IMR-90 (cell line): ENCODE measurements at regions not wholly inside any gene's neighbourhood (a gene's known extent, or its start where the extent isn't known, plus 50 kb on each side); places are given as distances from the start of the nearest gene placed in this dataset.
A peak's percentile ranks its signal among the peaks of the same experiment; 100 is the strongest.

Source experiments
- ATAC-seq: fragments of 200-7000 bp; cut with Tn5 transposase; 2 replicates; pipeline ENCODE4 v1.9.1; 2020; ENCODE audit warnings: low read depth, mild to moderate bottlenecking, moderate library complexity
- BruUV-seq: library from RNA; stranded (reverse); fragments of 400-500 nt; replicated peaks from 2 replicates; lab custom pipeline; 2021; lab: Mats Ljungman, UMichigan
- CTCF ChIA-PET: fragments of 300-600 bp; formaldehyde crosslinking; extraction: SDS; loops from one replicate; lab custom pipeline; 2021; ENCODE audit warnings: antibody characterized with exemption; lab: Yijun Ruan, JAX
- POLR2A ChIA-PET: fragments of 300-600 bp; sonication (Branson Sonifier 250); formaldehyde crosslinking; loops from one replicate; lab custom pipeline; 2022; ENCODE audit warnings: antibody characterized with exemption; ENCODE audit not compliant: unreplicated experiment; lab: Charles Lee
- DNase-seq: peaks from one replicate; pipeline ENCODE4 v3.0.0; 2013
- H2AFZ ChIP-seq: replicated peaks from 2 replicates; pipeline ENCODE3; 2013; ENCODE audit warnings: low read length, mild to moderate bottlenecking; ENCODE audit not compliant: poor library complexity
- H2AK5ac ChIP-seq: 2 replicates; pipeline ENCODE4 v1.6.1; 2013; ENCODE audit warnings: low read depth, low read length, inconsistent platforms
- H2AK9ac ChIP-seq: replicated peaks from 2 replicates; pipeline ENCODE3; 2013; ENCODE audit warnings: mild to moderate bottlenecking, low read depth, low read length, moderate library complexity; ENCODE audit not compliant: poor library complexity
- H2BK120ac ChIP-seq: 2 replicates; pipeline ENCODE4 v1.6.1; 2013; ENCODE audit warnings: low read depth, low read length, inconsistent platforms
- H2BK15ac ChIP-seq: 3 replicates; pipeline ENCODE4 v1.6.1; 2013; ENCODE audit warnings: low read depth, low read length, inconsistent platforms
- H2BK20ac ChIP-seq: 2 replicates; pipeline ENCODE4 v1.6.1; 2013; ENCODE audit warnings: low read depth, mild to moderate bottlenecking, inconsistent platforms, low read length, moderate library complexity
- H2BK5ac ChIP-seq: 2 replicates; pipeline ENCODE4 v1.6.1; 2013; ENCODE audit warnings: mild to moderate bottlenecking, low read depth, low read length, inconsistent platforms; ENCODE audit not compliant: poor library complexity, severe bottlenecking
- H3K14ac ChIP-seq: replicated peaks from 2 replicates; pipeline ENCODE4 v1.6.1; 2013; ENCODE audit warnings: low read depth, low read length, inconsistent platforms
- H3K18ac ChIP-seq: 2 replicates; pipeline ENCODE4 v1.6.1; 2013; ENCODE audit warnings: low read depth, low read length, control low read depth
- H3K23ac ChIP-seq: 2 replicates; pipeline ENCODE4 v1.6.1; 2013; ENCODE audit warnings: low read depth, low read length, inconsistent platforms
- H3K27ac ChIP-seq: 2 replicates; pipeline ENCODE4 v1.5.1; 2013; ENCODE audit warnings: mild to moderate bottlenecking, control low read depth, low read length; ENCODE audit not compliant: insufficient read depth
- H3K27me3 ChIP-seq: 2 replicates; pipeline ENCODE4 v1.6.1; 2013; ENCODE audit warnings: low read length; ENCODE audit not compliant: control insufficient read depth, insufficient read depth
- H3K36me3 ChIP-seq: 2 replicates; pipeline ENCODE4 v1.6.1; 2013; ENCODE audit warnings: low read length, mixed read lengths; ENCODE audit not compliant: control insufficient read depth, insufficient read depth
- H3K4ac ChIP-seq: 2 replicates; pipeline ENCODE4 v1.6.1; 2013; ENCODE audit warnings: low read depth, low read length, inconsistent platforms
- H3K4me1 ChIP-seq: 2 replicates; pipeline ENCODE4 v1.6.1; 2013; ENCODE audit warnings: low read length, mixed read lengths; ENCODE audit not compliant: control insufficient read depth, insufficient read depth
- H3K4me2 ChIP-seq: 2 replicates; pipeline ENCODE4 v1.6.1; 2013; ENCODE audit warnings: low read depth, mild to moderate bottlenecking, control low read depth, low read length, moderate library complexity
- H3K4me3 ChIP-seq: 2 replicates; pipeline ENCODE4 v1.5.1; 2013; ENCODE audit warnings: low read depth, mild to moderate bottlenecking, control low read depth, low read length, moderate library complexity; ENCODE audit not compliant: insufficient read depth
- H3K56ac ChIP-seq: 2 replicates; pipeline ENCODE4 v1.6.1; 2013; ENCODE audit warnings: low read length, inconsistent platforms; ENCODE audit not compliant: insufficient read depth; ENCODE audit errors: extremely low read depth
- H3K79me1 ChIP-seq, 2 experiments: 2 replicates each; pipeline ENCODE4 v1.6.1; 2013; ENCODE audit warnings: low read length in 2 of 2, inconsistent platforms in 1 of 2, low read depth in 1 of 2
- H3K9ac ChIP-seq: 2 replicates; pipeline ENCODE4 v1.6.1; 2013; ENCODE audit warnings: low read depth, low read length, control low read depth
- H3K9me1 ChIP-seq: 2 replicates; pipeline ENCODE4 v1.6.1; 2013; ENCODE audit warnings: low read length, inconsistent platforms; ENCODE audit not compliant: insufficient read depth
- H3K9me3 ChIP-seq: 2 replicates; pipeline ENCODE4 v1.6.1; 2013; ENCODE audit warnings: low read length; ENCODE audit not compliant: control insufficient read depth, insufficient read depth
- H4K20me1 ChIP-seq: 2 replicates; pipeline ENCODE4 v1.6.1; 2013; ENCODE audit warnings: low read length, inconsistent platforms; ENCODE audit not compliant: insufficient read depth
- H4K5ac ChIP-seq: 2 replicates; pipeline ENCODE4 v1.6.1; 2013; ENCODE audit warnings: mild to moderate bottlenecking, low read depth, low read length, control low read depth
- H4K8ac ChIP-seq, 2 experiments: 2 replicates each; pipeline ENCODE4 v1.6.1; 2013; ENCODE audit warnings: low read depth in 2 of 2, low read length in 2 of 2, control low read depth in 1 of 2, inconsistent platforms in 1 of 2
- H4K91ac ChIP-seq: 2 replicates; pipeline ENCODE4 v1.6.1; 2013; ENCODE audit warnings: low read depth, low read length, inconsistent platforms; ENCODE audit not compliant: insufficient read depth
- CHD1 ChIP-seq: IDR thresholded peaks from 2 replicates; pipeline ENCODE4 v1.6.1; 2012; ENCODE audit warnings: low read depth, low read length, improper control_type of control experiment
- MAFK ChIP-seq: IDR thresholded peaks from 2 replicates; pipeline ENCODE4 v1.6.1; 2012; ENCODE audit warnings: low read depth, low read length, improper control_type of control experiment
- MAZ ChIP-seq: IDR thresholded peaks from 2 replicates; pipeline ENCODE4 v1.6.1; 2012; ENCODE audit warnings: low read depth, mild to moderate bottlenecking, low read length, improper control_type of control experiment, moderate library complexity, borderline replicate concordance
- RAD21 ChIP-seq: IDR thresholded peaks from 2 replicates; pipeline ENCODE4 v1.6.1; 2012; ENCODE audit warnings: low read length, improper control_type of control experiment
- RCOR1 ChIP-seq: IDR thresholded peaks from 2 replicates; pipeline ENCODE4 v1.6.1; 2012; ENCODE audit warnings: mild to moderate bottlenecking, low read length, improper control_type of control experiment; ENCODE audit not compliant: insufficient replicate concordance
- RFX5 ChIP-seq: IDR thresholded peaks from 2 replicates; pipeline ENCODE4 v1.8.0; 2012; ENCODE audit warnings: low read depth, mild to moderate bottlenecking, low read length, moderate library complexity
- WGBS, 2 experiments: methylation state at CpG; one replicate each; pipeline versions ENCODE4 v1.1.5 to v1.1.7; 2013; ENCODE audit warnings: missing lambda C conversion rate in 2 of 2; ENCODE audit not compliant: insufficient read length in 1 of 2; ENCODE audit errors: extremely low coverage in 2 of 2; 5-methylcytosine and 5-hydroxymethylcytosine counted together
- dilution Hi-C: fragments of 300-500 bp; cut with HindIII; formaldehyde crosslinking; loops from one replicate; pipeline ENCODE4 v1.14.3; 2018; ENCODE audit warnings: low sequenced_read_pairs; ENCODE audit not compliant: unreplicated experiment
- in situ Hi-C: fragments of 300-500 bp; cut with MboI; formaldehyde crosslinking; loops from 3 replicates; pipeline ENCODE4 v1.14.3; 2019; ENCODE audit warnings: low sequenced_read_pairs, inconsistent platforms, mixed read lengths
- intact Hi-C: fragments of 100-400 bp; cut with micrococcal nuclease; formaldehyde crosslinking; loops from 2 replicates; pipeline ENCODE4 v1.10.0; 2022
- TF ChIP-seq, protein P1 (sequence below): conservative IDR thresholded peaks from 2 replicates; pipeline ENCODE4 v1.5.1; 2012; ENCODE audit warnings: mild to moderate bottlenecking, low read depth, low read length, improper control_type of control experiment

DNA sequence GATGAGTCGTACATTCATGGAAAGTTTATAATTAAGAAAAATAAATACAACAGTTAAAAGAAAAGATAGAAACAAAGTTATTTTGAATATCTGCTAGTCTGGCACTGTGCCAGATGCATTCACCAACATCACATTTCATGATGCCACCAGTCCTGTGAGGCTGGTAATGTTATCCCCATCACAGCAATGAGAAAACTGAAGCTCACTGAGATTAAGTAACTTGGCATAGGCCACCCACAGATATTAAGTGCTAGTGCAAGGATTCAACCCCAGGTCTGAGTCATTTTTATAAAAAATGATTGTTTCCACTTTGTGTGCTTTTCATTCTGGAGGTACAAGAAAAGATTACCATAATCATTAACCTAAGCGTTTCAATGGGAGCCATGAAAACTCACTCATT is 65.0 kb upstream of the IL15 start:
- no peaks in the 10 kb centered on the region for H3K79me1 ChIP-seq
- H2AFZ ChIP-seq: no peak overlapping the region
- H2AK5ac ChIP-seq: no peak overlapping the region
- H4K91ac ChIP-seq: no peak overlapping the region
- H2BK15ac ChIP-seq: no peak overlapping the region
- no peak overlapping the region for H3K27ac ChIP-seq
- in situ Hi-C loops (no loop called here), intact Hi-C loops (loop anchor here (5.0 kb wide), 1 partner anchor 56 kb away; no protein-coding TSS in a partner anchor), dilution Hi-C loops (no loop called here)
- no peaks in the 10 kb centered on the region for H3K36me3 ChIP-seq
- H4K5ac ChIP-seq: no peak overlapping the region
- CTCF ChIA-PET: no interaction called here
- no TSS peak for BruUV-seq
- peak overlapping the region; percentile 6; the same call in 1 of the 2 replicates for H2BK120ac ChIP-seq
- H3K9me3 ChIP-seq: no peaks in the 10 kb centered on the region
- peak overlapping the region; percentile 5; the same call in 1 of the 2 replicates for H2BK20ac ChIP-seq
- ATAC-seq: peak; percentile 55; the same call in 1 of the 2 replicates
- peak overlapping the region; percentile 65; the same call in 1 of the 2 replicates for H3K18ac ChIP-seq
- H4K8ac ChIP-seq: no peak overlapping the region
- peak overlapping the region; percentile 17; the same call in 1 of the 2 replicates for H3K4me2 ChIP-seq
- H3K27me3 ChIP-seq: no peaks in the 10 kb centered on the region
- H3K9me1 ChIP-seq: no peaks in the 10 kb centered on the region
- H2AK9ac ChIP-seq: no peak overlapping the region
- no peak overlapping the region for H3K56ac ChIP-seq
- H4K20me1 ChIP-seq: no peaks in the 10 kb centered on the region
- peak; percentile 60 for DNase-seq
- POLR2A ChIA-PET: interaction anchor here (0.8 kb wide), 1 partner anchor 8 kb away, joined by 3 read pairs; no protein-coding TSS in a partner anchor
- H3K4me3 ChIP-seq: no peak overlapping the region
- peak overlapping the region; percentile 3 for H2BK5ac ChIP-seq
- no peak overlapping the region for H3K14ac ChIP-seq
- peaks cover 2% of the 10 kb centered on the region for H3K4me1 ChIP-seq
- no CpG with 5 or more reads among the region's 2 CpGs for WGBS, 2 experiments
- H3K9ac ChIP-seq: no peak overlapping the region
- no peak overlapping the region for H3K23ac ChIP-seq
- TF ChIP-seq MAZ (no peak), RFX5 (no peak), CHD1 (no peak), RCOR1 (no peak), MAFK (no peak), RAD21 (no peak)
- TF ChIP-seq, protein P1, sequence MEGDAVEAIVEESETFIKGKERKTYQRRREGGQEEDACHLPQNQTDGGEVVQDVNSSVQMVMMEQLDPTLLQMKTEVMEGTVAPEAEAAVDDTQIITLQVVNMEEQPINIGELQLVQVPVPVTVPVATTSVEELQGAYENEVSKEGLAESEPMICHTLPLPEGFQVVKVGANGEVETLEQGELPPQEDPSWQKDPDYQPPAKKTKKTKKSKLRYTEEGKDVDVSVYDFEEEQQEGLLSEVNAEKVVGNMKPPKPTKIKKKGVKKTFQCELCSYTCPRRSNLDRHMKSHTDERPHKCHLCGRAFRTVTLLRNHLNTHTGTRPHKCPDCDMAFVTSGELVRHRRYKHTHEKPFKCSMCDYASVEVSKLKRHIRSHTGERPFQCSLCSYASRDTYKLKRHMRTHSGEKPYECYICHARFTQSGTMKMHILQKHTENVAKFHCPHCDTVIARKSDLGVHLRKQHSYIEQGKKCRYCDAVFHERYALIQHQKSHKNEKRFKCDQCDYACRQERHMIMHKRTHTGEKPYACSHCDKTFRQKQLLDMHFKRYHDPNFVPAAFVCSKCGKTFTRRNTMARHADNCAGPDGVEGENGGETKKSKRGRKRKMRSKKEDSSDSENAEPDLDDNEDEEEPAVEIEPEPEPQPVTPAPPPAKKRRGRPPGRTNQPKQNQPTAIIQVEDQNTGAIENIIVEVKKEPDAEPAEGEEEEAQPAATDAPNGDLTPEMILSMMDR: no peak
- no peak overlapping the region for H3K4ac ChIP-seq
